ENCODE measurements at regions not wholly inside any gene's neighbourhood (a gene's known extent, or its start where the extent isn't known, plus 50 kb on each side); places are given as distances from the start of the nearest gene placed in this dataset.

DNA sequence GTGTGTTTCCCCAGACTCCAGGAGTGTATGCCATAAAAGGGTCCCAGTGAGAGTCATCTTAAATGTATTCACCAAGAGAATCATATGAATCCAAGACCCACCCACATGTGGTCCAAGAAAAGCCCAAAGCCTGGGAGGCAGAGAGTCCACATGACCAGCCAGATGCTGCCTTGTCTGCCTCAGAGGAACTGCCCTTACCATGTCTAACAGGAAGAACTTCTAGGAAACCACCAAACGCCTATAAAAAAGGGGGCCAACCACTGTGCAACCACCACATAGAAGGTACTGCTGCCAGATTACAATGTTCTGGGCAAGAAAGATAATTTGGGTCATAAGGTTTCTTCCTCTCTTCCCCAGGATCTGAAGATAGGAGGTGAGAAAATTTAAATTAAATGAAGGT, 129.8 kb upstream of the SLC24A2 start:
- TF ChIP-seq, protein P1, sequence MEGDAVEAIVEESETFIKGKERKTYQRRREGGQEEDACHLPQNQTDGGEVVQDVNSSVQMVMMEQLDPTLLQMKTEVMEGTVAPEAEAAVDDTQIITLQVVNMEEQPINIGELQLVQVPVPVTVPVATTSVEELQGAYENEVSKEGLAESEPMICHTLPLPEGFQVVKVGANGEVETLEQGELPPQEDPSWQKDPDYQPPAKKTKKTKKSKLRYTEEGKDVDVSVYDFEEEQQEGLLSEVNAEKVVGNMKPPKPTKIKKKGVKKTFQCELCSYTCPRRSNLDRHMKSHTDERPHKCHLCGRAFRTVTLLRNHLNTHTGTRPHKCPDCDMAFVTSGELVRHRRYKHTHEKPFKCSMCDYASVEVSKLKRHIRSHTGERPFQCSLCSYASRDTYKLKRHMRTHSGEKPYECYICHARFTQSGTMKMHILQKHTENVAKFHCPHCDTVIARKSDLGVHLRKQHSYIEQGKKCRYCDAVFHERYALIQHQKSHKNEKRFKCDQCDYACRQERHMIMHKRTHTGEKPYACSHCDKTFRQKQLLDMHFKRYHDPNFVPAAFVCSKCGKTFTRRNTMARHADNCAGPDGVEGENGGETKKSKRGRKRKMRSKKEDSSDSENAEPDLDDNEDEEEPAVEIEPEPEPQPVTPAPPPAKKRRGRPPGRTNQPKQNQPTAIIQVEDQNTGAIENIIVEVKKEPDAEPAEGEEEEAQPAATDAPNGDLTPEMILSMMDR (IDR thresholded peaks at IDR 0.05), result no peak
- TF ChIP-seq CDX4 (CRISPR knock-in tag; IDR thresholded peaks at IDR 0.05; ENCODE audit: borderline replicate concordance) (no peak), KAT7 (CRISPR knock-in tag; IDR thresholded peaks at IDR 0.05; ENCODE audit: borderline replicate concordance) (no peak), RELA (CRISPR knock-in tag; IDR thresholded peaks at IDR 0.05; ENCODE audit: borderline replicate concordance) (no peak), MLX (CRISPR knock-in tag; IDR thresholded peaks at IDR 0.05) (no peak), ZNF317 (CRISPR knock-in tag; IDR thresholded peaks at IDR 0.05; ENCODE audit: borderline replicate concordance, low read depth) (no peak), IRF2 (CRISPR knock-in tag; IDR thresholded peaks at IDR 0.05; ENCODE audit: borderline replicate concordance, low read depth) (no peak), NR2C2 (CRISPR knock-in tag; IDR thresholded peaks at IDR 0.05) (no peak), PRRX2 (CRISPR knock-in tag; IDR thresholded peaks at IDR 0.05) (no peak), HMGXB4 (CRISPR knock-in tag; IDR thresholded peaks at IDR 0.05) (no peak)
- TF ChIP-seq, protein P2, sequence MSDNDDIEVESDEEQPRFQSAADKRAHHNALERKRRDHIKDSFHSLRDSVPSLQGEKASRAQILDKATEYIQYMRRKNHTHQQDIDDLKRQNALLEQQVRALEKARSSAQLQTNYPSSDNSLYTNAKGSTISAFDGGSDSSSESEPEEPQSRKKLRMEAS (CRISPR knock-in tag; IDR thresholded peaks at IDR 0.05), result no peak
